Esophagus muscularis mucosa (tissue), 4 donors: ENCODE measurements at regions not wholly inside any gene's neighbourhood (a gene's known extent, or its start where the extent isn't known, plus 50 kb on each side); places are given as distances from the start of the nearest gene placed in this dataset.

Experiments
- CTCF ChIP-seq, 3 experiments: fragments of 200-600 bp in 2 of 3; fragments of 450-650 bp in 1 of 3; sonication (generic) in 2 of 3; IDR thresholded peaks; one replicate each; pipeline ENCODE4 v1.5.1; 2017 to 2019; ENCODE audit warnings: antibody characterized with exemption in 3 of 3, mild to moderate bottlenecking in 2 of 3, moderate library complexity in 1 of 3
- EP300 ChIP-seq: sonication (generic); formaldehyde crosslinking; IDR thresholded peaks from one replicate; pipeline ENCODE4 v1.6.1; 2017; ENCODE audit warnings: antibody characterized with exemption
- POLR2A ChIP-seq: fragments of 450-650 bp; IDR thresholded peaks from one replicate; pipeline ENCODE4 v1.6.1; 2017; ENCODE audit warnings: antibody characterized with exemption, moderate library complexity, mild to moderate bottlenecking, low read depth
- POLR2AphosphoS5 ChIP-seq, 2 donors: sonication (generic); formaldehyde crosslinking; IDR thresholded peaks; one replicate each; pipeline ENCODE4 v1.6.1; 2017; ENCODE audit warnings: antibody characterized with exemption in 2 of 2

GRCh38 chr3:30555968-30556367 is 50.4 kb upstream of the TGFBR2 start:
- no peak for TF ChIP-seq CTCF (IDR thresholded peaks at IDR 0.05)
- TF ChIP-seq POLR2A = no peak
- TF ChIP-seq POLR2AphosphoS5 (IDR thresholded peaks at IDR 0.05) = no peak
- no peak for TF ChIP-seq EP300
